ENCODE measurements at regions not wholly inside any gene's neighbourhood (a gene's known extent, or its start where the extent isn't known, plus 50 kb on each side); places are given as distances from the start of the nearest gene placed in this dataset.

DNA sequence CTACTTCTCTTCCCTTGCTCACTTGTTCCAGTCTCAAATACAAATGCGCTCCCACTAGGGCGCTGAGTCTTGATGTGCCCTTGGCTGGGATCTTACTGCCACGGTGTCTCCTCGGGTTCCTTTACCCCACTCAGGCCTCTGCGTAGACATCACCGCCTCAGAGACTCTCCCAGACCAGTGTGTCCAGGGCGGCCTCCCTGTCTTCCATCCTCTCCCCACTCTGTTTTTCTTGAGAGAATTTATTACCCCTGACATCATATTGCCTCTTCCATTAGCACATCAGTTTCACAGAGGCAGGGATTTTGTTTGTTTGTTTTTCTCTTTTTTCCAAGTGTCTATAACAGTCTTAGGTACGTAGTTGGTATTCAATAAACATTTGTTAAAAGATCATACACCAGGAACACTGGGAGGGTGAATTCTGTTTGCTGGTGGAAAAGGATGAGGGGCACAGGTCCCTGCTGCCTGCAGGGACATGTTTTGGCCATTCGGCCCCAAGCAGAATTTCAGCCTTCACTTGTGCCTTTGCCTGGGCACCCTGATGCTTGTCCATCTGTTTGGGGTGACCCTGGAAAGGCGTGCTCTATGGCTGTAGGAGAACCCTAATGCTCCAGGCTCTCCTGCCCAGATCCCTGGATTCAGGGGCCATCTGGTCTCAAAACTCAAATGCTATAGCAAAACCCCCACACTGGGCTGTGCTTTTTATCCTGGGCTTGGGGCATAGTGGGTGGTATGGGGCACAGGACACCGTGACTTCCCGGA lies 55.0 kb downstream of the RPL37A start:
- no peak for DNase-seq
- intact Hi-C loops (cut with DNase I): no loop called here
- Histone ChIP-seq H3K4me1 (ENCODE audit: control insufficient read depth, insufficient read depth, low read length) (peaks cover 18% of the 10 kb centered on the region), H3K4me3 (ENCODE audit: low read length) (no peak overlapping the region), H3K27me3 (ENCODE audit: control insufficient read depth, insufficient read depth) (no peaks in the 10 kb centered on the region), H3K9me3 (ENCODE audit: control insufficient read depth, low read length) (no peaks in the 10 kb centered on the region), H3K27ac (ENCODE audit: low read length) (no peak overlapping the region)
- ATAC-seq: no peak
- 95% methylated on average over 12 of the region's 12 CpGs for WGBS

DNA sequence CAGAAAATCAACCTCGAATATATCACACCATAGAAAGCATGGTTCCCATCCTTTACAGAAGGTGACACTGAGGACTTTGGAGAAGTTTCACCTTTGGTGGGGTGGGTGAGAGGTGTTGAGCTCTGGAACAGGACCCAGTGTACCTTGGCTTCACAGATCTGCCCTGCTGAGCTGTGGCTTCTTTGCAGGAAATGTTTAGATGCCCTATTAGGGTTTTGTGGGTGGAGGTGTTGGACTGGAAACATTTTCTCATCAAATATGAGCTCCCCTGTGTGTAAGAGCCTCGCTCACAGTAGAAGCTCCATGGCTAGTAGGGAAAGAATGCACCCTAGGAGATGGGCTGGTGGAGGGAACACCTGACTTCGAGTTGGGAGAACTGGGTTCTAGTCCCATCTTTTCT lies 55.6 kb downstream of the RPL37A start:
- H3K4me3 ChIP-seq (ENCODE audit: low read length): no peak overlapping the region
- DNase-seq (no peak), ATAC-seq (no peak)
- intact Hi-C loops (cut with DNase I): no loop called here
- H3K9me3 ChIP-seq (ENCODE audit: control insufficient read depth, low read length): no peaks in the 10 kb centered on the region
- peaks cover 13% of the 10 kb centered on the region for H3K4me1 ChIP-seq (ENCODE audit: control insufficient read depth, insufficient read depth, low read length)
- H3K27ac ChIP-seq (ENCODE audit: low read length): no peak overlapping the region
- WGBS: 84% methylated on average over 3 of the region's 3 CpGs
- no peaks in the 10 kb centered on the region for H3K27me3 ChIP-seq (ENCODE audit: control insufficient read depth, insufficient read depth)

DNA sequence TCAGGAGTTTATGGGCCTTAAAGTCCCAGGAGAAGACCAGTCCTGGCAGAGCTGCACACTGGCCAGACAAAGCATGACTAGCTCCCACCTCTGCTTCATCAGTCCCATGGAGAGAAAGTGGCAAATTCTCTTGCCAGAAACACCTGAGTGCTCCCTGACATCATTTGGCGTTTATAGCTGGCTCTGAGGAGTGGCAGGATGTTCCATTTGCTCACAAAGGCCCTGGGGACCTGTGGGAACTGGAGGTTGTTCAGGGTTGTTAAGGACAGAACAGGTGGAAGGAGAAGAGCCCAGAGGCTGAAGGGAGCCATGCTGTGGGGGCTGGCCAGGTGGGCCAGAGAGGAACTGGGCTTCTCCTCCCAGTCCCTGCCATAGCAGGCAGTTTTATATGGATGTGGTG lies 56.1 kb downstream of the RPL37A start:
- peaks cover 10% of the 10 kb centered on the region for H3K4me1 ChIP-seq (ENCODE audit: control insufficient read depth, insufficient read depth, low read length)
- WGBS: 37% methylated on average over 1 of the region's 1 CpG
- no peaks in the 10 kb centered on the region for H3K27me3 ChIP-seq (ENCODE audit: control insufficient read depth, insufficient read depth)
- intact Hi-C loops (cut with DNase I): no loop called here
- ATAC-seq: peak in 1 of 2 donors; percentile 3
- H3K4me3 ChIP-seq (ENCODE audit: low read length): no peak overlapping the region
- peak overlapping the region; percentile 29 for H3K27ac ChIP-seq (ENCODE audit: low read length)
- H3K9me3 ChIP-seq (ENCODE audit: control insufficient read depth, low read length): no peaks in the 10 kb centered on the region
- no peak for DNase-seq

DNA sequence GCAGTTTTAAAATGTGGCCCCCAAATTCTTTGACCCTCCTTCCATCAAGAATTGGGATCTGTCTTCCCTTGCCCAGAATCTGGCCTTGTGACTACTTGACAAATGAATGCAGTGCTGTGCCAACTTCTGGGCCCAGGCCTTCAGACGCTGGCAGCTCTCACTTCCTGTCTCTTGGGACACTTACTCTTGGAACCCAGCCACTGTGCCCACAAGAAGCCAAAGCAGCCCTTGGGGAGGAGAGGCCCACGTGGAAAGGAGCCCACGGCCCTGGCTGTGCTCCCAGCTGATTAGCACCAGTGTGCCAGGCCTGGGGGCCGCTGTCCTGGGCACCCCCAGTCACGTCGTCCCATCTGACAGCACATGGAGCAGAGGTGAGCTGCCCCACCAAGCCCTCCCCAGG lies 56.6 kb downstream of the RPL37A start:
- no peak overlapping the region for H3K4me3 ChIP-seq (ENCODE audit: low read length)
- intact Hi-C loops (cut with DNase I): no loop called here
- peaks cover 8% of the 10 kb centered on the region for H3K4me1 ChIP-seq (ENCODE audit: control insufficient read depth, insufficient read depth, low read length)
- peak; percentile 63 to 89 (median 86) for DNase-seq
- 34% methylated on average over 6 of the region's 6 CpGs for WGBS
- H3K27me3 ChIP-seq (ENCODE audit: control insufficient read depth, insufficient read depth): no peaks in the 10 kb centered on the region
- ATAC-seq: peak; percentile 71 to 80
- H3K27ac ChIP-seq (ENCODE audit: low read length): peak overlapping the region; percentile 29
- no peaks in the 10 kb centered on the region for H3K9me3 ChIP-seq (ENCODE audit: control insufficient read depth, low read length)

DNA sequence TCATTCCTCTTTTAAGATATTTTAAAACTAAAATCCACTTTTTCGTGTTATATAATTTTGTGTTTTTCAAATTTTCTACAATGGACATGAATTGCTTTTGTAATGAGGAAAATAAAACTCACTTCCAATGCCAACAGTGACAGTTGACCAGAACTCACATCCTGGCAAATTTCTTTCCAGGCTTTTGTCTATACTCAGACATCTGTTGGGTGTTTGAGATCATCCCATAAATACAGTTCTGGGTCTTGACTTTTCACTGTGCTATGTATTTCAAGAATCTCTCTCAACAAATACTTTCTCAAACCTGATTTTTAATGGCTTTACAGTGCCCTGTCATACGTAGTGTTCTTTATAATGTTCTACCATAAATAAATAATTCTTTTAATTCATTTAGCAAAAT lies 57.6 kb downstream of the RPL37A start:
- Histone ChIP-seq H3K4me3 (ENCODE audit: low read length) (no peak overlapping the region), H3K4me1 (ENCODE audit: control insufficient read depth, insufficient read depth, low read length) (peaks cover 8% of the 10 kb centered on the region), H3K27me3 (ENCODE audit: control insufficient read depth, insufficient read depth) (no peaks in the 10 kb centered on the region), H3K27ac (ENCODE audit: low read length) (no peak overlapping the region), H3K9me3 (ENCODE audit: control insufficient read depth, low read length) (no peaks in the 10 kb centered on the region)
- WGBS: 95% methylated on average over 2 of the region's 2 CpGs
- intact Hi-C loops (cut with DNase I): no loop called here
- ATAC-seq (no peak), DNase-seq (no peak)

DNA sequence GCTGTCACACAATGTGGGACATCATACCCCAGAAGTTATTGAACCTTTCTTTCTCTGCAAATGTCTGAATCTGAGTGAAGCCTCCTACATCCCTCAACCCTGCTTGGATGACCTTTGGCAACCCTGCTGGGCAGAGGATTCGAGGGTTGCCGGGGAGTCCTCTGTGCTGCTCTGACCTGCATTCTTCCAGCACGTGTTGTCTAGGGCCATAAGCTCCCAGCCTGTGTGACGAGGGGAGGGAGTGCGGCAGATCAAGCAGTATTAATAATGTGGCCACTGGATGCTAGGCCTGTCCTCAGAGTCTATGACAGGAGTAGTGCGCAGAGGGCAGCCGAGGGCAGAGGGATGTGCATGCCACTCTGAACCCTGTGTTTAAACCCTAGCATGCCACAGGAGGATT lies 58.8 kb downstream of the RPL37A start:
- H3K4me1 ChIP-seq (ENCODE audit: control insufficient read depth, insufficient read depth, low read length): peaks cover 8% of the 10 kb centered on the region
- no peaks in the 10 kb centered on the region for H3K9me3 ChIP-seq (ENCODE audit: control insufficient read depth, low read length)
- intact Hi-C loops (cut with DNase I): no loop called here
- DNase-seq (no peak), ATAC-seq (no peak)
- no peaks in the 10 kb centered on the region for H3K27me3 ChIP-seq (ENCODE audit: control insufficient read depth, insufficient read depth)
- H3K4me3 ChIP-seq (ENCODE audit: low read length): no peak overlapping the region
- peak overlapping the region; percentile 2 for H3K27ac ChIP-seq (ENCODE audit: low read length)
- 75% methylated on average over 7 of the region's 7 CpGs for WGBS

DNA sequence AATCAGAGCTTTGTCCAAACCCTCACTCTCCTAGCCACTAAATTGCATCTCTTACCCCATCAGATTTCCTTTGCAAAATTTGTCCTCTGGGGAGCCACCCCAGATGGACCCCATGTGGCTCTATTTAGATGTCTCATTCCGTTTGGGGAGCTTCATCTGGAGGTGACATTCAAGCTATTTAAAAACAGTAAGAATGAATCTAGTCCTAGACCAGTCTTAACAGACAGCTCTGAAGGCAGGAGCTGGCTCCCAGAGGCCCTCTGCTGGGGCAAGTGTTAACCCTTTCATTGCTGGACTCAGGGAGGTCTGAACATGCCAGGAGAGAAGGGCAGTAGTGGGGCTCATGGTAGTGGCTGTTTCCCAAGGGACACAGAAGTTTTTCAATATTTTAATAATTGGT lies 59.2 kb downstream of the RPL37A start:
- Histone ChIP-seq H3K9me3 (ENCODE audit: control insufficient read depth, low read length) (no peaks in the 10 kb centered on the region), H3K4me3 (ENCODE audit: low read length) (no peak overlapping the region), H3K4me1 (ENCODE audit: control insufficient read depth, insufficient read depth, low read length) (peaks cover 8% of the 10 kb centered on the region), H3K27ac (ENCODE audit: low read length) (no peak overlapping the region), H3K27me3 (ENCODE audit: control insufficient read depth, insufficient read depth) (no peaks in the 10 kb centered on the region)
- WGBS: 64% methylated on average over 1 of the region's 1 CpG
- intact Hi-C loops (cut with DNase I): no loop called here
- DNase-seq: no peak
- ATAC-seq: no peak

DNA sequence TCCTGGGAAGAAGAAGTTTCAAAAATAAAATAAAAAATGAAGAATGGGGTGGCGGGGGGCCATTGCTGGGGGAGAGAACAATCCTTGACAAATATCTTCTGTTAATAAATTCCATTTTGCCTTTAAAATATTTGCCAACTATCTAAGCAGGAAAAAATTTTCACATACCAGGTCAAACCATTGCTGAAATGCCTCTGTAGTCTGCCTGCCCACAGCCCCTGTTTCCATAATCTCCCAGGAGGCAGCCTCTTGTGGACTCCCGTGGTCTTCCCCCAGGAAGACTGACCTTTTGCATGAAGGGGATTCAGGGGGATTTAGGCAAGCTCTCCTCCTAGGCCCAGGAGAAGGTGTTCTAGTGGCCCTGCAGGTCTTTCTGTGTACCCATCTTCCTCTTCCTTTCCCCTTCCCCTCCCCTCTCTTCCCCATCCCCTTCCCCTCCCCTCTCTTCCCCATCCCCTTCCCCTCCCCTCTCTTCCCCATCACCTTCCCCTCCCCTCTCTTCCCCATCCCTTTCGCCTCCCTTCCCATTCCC lies 61.0 kb downstream of the RPL37A start:
- ATAC-seq (no peak), DNase-seq (no peak)
- H3K27me3 ChIP-seq (ENCODE audit: control insufficient read depth, insufficient read depth): no peaks in the 10 kb centered on the region
- intact Hi-C loops (cut with DNase I): no loop called here
- WGBS: 84% methylated on average over 3 of the region's 3 CpGs
- no peak overlapping the region for H3K4me3 ChIP-seq (ENCODE audit: low read length)
- H3K9me3 ChIP-seq (ENCODE audit: control insufficient read depth, low read length): no peaks in the 10 kb centered on the region
- H3K27ac ChIP-seq (ENCODE audit: low read length): no peak overlapping the region
- H3K4me1 ChIP-seq (ENCODE audit: control insufficient read depth, insufficient read depth, low read length): peaks cover 3% of the 10 kb centered on the region

DNA sequence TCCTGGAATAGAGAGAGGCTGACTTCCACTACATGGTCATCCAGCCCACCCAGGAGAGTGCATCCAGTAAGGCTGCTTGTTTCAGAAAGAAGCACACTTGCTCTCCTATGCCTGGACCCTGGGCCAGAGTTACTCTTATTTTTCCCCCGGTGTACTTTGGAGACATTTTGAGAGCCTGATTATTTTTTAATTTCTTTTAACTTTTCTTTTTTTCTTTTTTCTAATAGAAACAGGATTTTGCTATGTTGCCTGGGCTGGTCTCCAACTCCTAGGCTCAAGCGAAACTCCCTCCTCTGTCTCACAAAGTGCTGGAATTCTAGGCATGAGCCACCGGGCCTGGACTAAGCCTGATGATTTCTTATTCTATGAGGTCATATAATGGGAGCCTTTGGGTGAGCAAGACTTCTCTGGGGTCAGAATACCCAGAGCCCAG lies 62.2 kb downstream of the RPL37A start:
- Histone ChIP-seq H3K27me3 (ENCODE audit: control insufficient read depth, insufficient read depth) (no peaks in the 10 kb centered on the region), H3K4me1 (ENCODE audit: control insufficient read depth, insufficient read depth, low read length) (no peaks in the 10 kb centered on the region), H3K9me3 (ENCODE audit: control insufficient read depth, low read length) (no peaks in the 10 kb centered on the region), H3K4me3 (ENCODE audit: low read length) (no peak overlapping the region), H3K27ac (ENCODE audit: low read length) (no peak overlapping the region)
- intact Hi-C loops (cut with DNase I): no loop called here
- ATAC-seq (peak; percentile 39 to 55), DNase-seq (peak in 1 of 3 donors; percentile 22)
- 33% methylated on average over 3 of the region's 3 CpGs for WGBS

DNA sequence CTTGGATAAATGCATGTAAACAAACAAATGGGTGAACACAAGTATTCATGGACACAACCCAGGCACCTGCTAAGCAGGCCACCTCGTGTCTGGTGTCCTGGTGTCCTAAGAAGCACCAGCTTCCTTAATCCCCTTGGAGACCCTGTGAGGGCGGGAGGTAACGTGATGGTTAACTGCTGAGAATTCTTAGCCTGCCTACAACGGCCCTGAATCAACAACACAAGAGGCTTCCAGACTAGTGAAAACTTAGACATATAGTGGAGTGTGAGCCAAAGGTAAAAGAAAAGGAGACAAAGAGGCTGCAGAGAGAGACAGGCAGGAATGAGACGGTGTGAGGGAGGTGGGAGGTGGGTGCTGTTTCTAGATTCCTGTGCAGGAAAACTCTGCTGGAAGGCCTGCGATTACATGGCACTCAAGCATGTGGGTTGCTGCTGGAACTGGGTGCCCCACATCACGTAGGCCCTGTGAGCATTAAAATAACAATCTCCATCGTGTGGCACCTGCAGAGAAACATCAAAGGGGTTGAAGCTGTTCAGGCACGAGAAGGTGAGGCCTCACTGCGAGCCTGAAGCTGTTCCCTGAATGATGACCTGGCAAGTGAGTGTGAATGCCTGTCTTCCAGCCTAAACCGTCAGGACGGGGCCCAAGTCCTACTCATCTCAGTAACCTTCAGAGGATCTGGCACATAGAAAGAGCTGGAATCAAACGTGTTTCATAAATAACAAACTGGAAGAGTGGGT lies 64.2 kb downstream of the RPL37A start:
- no peak for DNase-seq
- Histone ChIP-seq H3K27me3 (ENCODE audit: control insufficient read depth, insufficient read depth) (no peaks in the 10 kb centered on the region), H3K27ac (ENCODE audit: low read length) (no peak overlapping the region), H3K4me3 (ENCODE audit: low read length) (no peak overlapping the region), H3K9me3 (ENCODE audit: control insufficient read depth, low read length) (no peaks in the 10 kb centered on the region), H3K4me1 (ENCODE audit: control insufficient read depth, insufficient read depth, low read length) (no peaks in the 10 kb centered on the region)
- intact Hi-C loops (cut with DNase I): no loop called here
- 78% methylated on average over 13 of the region's 13 CpGs for WGBS
- no peak for ATAC-seq

DNA sequence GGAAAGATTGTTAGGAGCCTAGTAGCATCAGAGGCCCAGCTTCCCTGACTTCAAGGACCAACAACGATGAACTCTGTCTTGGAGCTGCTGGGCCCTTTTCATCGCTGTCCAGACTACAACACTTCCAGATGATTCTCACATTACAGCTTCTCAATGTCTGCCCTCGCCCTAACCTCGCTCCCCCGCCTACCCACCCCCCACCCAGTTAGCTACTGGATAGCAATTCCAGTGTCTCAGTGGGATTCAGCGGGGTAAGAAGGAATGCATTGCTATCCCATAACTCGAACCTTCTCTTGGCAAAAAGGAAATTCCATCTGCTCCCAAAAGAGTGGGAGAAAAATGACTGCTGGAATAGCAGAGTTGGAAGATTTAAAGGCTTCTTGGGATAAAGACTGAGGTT lies 65.0 kb downstream of the RPL37A start:
- Histone ChIP-seq H3K27me3 (ENCODE audit: control insufficient read depth, insufficient read depth) (no peaks in the 10 kb centered on the region), H3K4me3 (ENCODE audit: low read length) (no peak overlapping the region), H3K27ac (ENCODE audit: low read length) (no peak overlapping the region), H3K9me3 (ENCODE audit: control insufficient read depth, low read length) (no peaks in the 10 kb centered on the region), H3K4me1 (ENCODE audit: control insufficient read depth, insufficient read depth, low read length) (no peaks in the 10 kb centered on the region)
- 77% methylated on average over 7 of the region's 7 CpGs for WGBS
- intact Hi-C loops (cut with DNase I): no loop called here
- DNase-seq: no peak
- ATAC-seq: no peak
